HG03342 (cell line): ENCODE measurements at regions not wholly inside any gene's neighbourhood (a gene's known extent, or its start where the extent isn't known, plus 50 kb on each side); places are given as distances from the start of the nearest gene placed in this dataset.

Source experiments
- ATAC-seq: cut with Tn5 transposase; IDR thresholded peaks from one replicate; pipeline ENCODE4 v1.9.1; 2021; ENCODE audit warnings: mild to moderate bottlenecking, moderate library complexity; ENCODE audit not compliant: unreplicated experiment

DNA sequence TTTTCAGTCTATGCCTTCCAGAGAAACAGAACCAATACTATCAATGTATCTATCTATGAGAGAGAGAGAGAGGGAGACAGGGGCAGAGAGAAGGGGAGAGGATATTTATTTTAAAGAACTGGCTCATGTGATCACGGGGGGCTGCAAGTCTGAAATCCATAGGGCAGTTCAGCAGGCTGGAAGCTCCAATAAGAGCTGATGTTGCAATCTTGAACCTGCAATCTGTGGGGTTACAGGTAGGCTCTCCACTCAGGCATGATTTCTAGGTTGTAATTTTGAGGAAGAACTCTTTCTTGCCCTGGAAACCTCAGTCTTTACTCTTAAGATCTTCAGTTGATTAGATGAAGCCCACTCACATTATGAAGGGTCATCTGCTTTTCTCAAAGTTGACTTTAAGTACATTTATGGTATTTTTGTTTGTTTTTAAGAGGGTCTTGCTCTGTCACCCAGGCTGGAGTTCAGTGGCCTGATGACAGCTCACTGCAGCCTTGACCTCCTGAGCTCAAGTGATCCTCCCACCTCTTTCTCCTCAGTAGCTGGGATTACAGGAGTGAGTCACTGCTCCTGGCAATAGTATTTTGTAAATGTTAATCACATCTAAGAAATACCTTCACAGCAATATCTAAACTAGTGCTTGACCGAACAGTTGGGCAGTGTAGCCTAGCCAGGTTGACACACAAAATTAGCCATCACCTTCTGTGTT is 376.4 kb downstream of the FGF9 start:
- ATAC-seq: no peak

DNA sequence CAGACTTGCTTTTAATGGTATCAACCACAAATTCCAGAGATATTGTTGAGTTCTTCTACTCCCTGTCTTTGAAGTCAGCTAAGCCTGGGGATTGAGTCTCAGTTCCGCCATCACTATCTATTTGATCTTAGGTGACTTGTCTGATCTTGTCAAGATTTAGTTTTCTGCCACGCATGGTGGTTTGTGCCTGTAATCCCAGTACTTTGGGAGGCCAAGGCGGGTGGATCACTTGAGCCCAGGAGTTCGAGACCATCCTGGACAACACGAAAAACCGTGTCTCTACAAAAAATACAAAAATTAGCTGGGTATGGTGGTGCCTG is 376.9 kb downstream of the FGF9 start:
- no peak for ATAC-seq

DNA sequence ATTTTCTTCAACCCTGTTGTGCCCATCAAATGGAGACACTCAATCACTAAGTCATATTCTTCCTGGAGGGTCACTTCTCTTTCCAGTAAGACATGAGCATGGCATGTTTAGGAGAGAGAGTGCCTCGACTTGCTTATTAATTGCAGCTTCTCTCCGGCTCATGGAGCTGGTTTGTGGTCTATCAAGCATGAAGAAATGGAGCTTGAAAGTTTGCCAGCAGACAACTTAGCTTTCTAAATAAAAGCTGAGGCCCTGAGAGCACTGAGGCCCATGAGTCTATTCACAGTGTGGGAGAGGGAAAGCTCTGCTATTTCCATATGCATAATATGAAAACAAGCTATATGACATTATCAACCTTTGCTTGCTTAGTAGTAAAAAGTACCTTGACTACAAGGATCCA is 378.5 kb downstream of the FGF9 start:
- no peak for ATAC-seq

DNA sequence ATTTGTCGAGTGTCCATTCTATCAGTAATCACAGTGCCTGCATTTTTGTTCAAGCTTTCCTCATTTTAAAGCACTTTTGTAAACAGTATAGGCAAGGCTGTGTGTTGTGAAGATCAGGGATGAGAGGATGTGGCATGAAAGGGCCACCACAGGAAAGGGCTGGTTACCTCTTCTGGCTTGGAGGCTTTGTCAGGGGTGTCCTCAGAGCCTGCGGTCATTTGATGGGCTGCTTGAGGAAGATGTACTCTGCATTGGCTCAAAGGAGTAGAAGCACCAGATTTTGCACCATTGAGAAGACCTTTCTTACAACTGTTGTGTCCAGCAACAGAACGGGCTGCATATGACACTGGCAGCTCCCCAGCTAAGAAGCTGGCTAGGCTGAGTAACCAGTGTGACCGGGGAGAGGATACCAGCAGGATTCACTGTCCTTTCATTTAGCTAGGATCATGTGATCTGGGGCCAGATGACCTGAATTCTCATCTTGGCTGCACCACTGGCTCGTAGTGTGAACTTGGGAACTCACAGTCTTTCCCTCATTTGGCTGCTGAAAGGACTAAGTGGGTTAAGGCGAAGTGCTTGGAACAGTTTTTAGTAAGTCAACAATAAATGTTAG is 380.2 kb downstream of the FGF9 start:
- no peak for ATAC-seq

DNA sequence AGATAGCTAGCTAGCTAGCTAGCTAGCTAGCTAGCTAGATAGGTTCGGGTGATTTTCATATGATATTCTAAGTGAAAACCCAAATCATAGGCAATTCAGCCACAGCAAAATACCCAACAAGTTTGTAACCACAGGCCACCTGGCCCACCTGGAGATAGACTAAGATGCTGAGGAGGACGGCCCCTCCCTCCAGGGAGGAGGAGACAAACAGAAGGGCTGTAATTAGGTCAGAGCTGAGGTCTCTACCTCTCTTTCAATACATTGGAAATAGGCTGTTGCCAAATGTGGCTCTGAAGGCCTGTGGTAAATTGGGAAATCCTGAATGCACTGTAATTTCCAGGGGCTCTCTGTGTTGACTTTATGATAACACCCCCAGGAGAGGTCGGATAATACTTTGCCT is 382.2 kb downstream of the FGF9 start:
- no peak for ATAC-seq

DNA sequence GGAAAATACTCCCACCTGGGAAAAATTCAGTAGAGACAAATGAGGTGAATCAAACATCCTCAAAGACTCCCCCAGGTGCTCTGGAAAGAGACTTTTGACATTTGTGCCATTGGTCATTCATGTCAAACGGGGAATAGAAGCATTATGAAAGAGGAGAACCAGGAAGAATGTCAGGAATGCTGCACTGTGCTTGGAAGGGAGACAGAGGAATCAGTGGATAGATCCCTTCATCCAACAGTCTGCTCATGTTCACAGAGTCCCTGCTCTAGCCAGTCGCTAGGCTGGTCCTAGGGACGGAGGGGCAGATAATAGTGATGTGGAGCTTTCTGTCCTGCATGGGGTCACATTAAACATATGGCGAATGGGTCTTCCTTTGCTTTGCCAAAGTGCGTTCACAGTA is 384.4 kb downstream of the FGF9 start:
- no peak for ATAC-seq

DNA sequence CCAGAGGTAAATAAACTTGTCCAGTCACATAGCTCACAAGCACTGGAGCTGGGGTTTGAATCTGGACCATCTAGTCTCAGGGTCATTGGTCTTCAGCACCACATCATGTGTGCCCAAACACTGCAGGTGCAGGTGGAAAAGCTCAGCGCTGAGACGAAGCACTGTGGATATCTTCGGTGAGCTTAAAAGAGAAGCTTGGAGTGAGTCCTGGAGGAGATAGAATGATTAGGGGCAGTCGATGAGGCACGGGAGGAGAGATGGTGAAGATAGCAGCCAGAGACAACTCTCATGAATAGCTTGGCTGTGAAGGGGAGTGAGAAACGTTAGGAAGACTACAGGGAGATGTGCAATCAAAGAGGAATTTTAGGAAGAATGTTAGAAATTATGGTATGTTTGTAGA is 389.3 kb downstream of the FGF9 start:
- ATAC-seq: no peak

DNA sequence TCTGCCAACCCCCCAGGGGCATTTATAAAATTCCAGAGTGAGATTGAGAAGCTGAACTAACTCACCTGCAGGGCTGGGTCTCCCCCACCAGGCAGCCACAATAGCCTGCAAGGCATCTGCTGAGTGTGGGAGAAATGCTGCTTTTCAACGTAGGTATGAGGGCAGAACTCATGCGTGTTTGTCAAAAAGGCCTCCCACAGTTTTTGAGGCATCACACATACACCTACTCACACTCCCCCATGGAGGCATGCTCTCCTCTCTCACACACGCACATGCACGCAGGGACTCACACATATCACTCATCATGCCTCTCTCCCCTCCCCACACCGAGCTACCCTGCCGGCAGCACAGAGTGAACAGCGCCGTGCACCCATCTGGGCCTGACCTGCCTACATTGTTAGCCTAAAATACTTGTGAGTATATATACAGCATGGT is 390.5 kb downstream of the FGF9 start:
- peak; percentile 64 for ATAC-seq

DNA sequence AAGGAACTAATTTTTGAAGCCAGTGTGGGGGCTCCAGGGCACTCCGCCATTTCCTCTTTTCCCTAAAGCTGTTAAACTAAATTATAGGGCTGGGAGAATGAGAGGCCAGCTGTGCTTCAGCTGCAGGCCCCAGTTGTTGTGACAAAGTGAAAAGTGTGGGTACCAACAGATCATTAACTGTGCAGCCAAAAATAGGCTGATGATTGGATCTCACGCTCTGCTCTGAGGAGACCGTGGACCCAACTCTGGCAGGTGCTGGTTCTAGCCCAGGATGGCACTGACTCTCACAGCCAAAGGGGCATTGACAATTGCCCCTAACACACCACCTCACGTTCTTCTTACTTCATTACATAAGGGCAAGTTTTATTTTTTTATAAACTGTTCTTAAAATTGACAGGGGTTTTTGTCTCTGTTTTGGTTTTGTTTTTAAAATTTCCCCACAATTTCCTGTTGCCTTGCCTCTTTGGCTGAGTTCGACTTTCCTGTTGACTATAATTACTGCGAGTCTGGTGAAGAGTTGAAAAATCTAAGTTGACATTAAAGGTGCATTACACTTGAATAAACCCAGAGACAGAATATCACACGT is 391.0 kb downstream of the FGF9 start:
- peak; percentile 81 for ATAC-seq

DNA sequence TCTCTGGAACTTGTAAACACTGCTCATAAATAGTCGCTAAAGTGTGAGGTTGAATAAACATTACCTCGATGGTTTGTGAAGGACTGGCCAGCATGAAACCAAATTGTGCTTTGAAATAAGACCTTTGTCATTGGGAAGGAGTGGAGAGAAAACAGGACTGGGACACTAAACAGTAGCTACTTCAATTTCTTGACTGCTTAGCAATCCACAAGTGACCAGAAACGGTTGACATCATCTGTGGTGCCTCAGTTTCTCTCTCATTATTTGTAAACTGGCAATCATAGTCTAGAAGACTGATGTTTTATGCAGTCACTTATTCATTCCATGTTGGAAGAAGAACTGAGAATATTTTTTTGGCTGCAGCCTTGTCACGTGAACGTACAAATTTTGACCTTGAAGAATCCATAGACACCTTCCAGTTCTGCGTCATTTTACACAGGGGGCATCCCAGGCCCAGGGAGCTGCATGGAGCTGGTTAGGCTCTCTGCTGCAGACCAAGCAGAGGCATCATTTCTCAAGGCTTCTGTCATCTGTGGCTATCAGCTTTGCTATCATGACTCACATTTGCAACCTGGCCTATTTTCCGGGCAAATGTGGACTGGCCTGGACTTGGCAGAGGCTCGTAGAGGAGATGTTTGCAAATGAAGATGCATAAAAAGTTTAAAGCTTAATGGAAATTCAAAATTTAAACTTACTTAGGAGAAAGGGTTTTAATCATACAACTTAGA is 391.8 kb downstream of the FGF9 start:
- ATAC-seq: no peak

DNA sequence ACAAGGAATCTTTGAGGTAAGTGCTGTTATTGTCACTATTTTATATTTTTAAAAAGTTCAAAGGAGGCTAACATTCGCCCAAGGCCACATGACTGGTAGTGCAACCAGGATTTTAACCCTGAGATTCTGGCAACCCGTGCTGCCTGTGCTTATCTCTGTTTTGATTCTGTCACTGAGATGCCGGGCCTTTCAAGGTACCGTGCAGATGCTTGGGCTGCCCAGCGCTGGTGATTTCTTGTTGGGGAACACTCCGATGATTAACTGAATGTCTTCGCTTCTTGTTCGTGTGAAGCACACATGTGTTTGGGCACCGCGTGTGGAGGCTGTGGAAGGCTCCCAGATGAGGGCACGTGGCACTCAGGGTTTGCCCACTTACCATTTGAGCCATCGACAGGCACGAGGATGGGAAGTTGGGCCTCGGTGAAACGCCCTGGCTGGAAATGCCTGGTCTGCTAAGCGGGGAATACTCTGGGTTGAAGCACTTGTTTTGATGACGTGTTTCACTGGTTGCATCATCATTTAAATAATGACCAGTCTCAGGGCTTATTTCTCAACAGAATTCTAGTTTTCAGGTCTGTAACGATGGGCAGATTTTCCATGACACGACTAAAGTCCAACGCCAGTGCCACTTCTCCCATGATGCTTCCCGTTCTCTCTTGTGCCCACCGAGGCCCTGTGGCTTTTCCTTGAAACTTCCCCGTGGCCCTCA is 392.7 kb downstream of the FGF9 start:
- ATAC-seq: no peak

DNA sequence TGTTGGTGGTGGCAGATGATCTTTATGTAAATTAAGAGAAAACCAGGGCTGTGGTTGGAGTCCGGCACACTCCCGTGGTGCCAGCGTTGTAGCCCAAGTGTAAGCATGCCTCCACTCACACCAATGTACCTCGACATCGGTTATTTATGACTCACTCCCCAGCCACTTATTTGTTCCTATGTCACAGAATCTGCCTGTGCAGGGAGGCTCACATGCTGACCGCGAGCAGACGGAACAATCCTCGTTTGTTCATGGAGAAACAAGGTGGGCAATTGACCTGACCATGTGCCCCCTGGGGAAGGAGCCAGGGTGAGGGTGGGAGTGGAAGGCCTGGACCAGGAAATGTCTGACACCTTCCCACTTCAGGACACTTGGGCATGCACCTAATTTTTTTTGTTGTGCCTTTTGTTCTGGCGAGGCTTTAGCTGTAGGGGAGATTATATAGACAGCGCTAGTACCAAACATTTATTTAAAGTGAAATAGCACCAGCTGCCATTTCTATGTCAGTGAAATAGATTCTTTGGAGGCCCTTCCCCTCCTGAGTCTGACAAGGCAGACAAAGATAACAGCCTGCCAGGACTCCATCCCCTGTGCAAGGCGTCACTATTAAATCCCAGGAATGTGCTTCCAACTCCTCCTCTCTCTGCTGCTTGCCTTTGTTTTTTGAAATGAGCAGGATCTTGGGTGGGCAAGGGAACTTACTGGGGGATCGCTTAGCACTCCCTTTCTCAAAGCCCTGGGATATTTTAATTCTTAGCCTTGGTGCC is 394.2 kb downstream of the FGF9 start:
- no peak for ATAC-seq

DNA sequence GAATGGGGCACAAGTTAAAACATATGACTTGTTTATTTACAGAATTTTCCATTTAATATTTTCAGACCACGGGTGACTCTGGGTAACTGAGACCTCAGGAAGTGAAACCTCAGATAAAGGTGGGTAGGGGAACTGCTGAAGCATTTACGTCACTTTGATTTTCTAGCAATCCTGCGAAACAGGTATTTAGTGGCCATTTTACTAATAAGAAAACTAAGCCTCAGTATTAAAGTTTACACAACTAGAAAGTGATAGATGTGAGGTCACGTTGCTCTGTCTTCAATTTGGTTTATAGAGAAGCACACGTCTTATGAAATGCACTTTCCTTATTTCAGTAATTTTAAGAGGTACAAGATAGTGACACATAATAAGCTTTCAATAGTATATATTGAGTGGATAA is 402.8 kb downstream of the FGF9 start:
- no peak for ATAC-seq

DNA sequence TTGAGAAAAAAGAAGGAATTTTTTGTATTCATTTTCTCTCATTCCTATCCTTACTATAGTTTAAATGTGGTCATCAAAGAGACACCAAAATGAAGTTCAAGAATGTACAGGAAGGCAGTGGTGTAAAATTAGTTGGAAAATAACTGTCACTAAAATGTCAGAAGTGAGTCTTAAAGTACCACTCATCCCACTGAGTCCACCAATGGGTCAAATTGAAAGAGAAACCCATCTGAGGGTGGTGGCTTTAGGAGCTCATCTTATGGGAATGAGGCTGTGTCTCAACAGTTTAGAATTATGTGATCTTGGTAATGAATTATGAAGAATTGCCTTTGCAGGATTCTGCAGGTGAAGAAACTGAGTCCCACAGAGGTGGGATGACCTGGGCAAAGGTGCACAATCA is 403.5 kb downstream of the FGF9 start:
- no peak for ATAC-seq

DNA sequence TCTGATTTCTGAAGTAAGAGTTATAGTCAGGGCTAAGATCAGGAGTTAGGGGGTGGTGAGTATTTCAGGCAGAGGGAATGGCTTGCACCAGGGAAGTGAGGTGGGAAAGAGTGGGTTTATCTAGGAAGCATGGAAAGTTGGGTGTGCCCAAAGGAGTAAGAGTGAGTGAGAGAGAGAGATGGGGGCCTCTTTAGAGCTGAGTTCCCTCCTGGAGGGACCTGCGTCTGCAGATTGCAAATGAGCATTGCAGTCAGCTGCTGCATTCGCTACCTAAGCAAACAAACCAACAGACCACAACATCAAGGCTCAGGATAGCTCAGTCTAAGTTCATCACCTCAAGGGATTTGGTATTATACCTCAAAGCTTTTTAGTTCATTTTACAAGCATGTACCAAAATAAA is 405.8 kb downstream of the FGF9 start:
- no peak for ATAC-seq

DNA sequence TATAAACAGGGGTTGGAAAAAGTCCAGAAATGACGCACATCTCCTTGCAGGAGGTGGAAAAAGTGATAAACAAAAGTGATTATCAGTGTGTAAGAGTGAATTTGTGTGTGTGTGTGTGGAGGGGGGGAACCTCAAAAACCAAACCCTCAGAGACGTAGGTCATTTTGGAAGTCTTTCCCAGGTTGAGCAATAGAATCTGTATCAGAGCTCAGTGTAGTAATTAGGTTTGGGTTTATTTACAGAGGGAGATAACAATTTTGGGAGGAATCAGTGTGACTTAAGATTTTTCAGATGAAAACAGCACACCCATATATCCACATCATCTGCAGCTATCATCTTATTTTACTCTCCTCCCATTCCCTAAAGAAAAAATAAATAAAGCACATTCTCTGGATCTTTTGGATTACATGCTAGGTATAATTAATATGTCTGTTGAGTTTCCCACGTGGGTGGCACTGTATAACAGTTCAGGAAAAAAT is 406.4 kb downstream of the FGF9 start:
- ATAC-seq: no peak

DNA sequence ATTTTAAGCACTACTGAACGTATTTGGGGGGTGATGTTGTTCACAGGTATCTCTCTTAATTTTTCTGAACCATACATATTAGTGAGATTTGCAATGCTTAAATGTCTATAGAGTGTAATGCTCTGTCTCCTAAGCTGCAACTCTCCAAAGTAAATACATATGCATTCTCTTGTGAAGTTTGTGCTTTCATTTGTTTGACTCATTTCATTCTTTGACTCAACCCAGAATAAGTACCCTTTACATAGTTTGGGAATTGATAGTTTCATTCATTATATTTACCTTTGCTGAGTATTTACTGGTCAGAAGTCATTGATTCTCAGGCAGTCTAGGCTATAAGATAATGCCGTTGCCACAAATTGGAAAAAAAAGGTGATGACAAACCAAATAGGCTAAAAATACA is 406.9 kb downstream of the FGF9 start:
- no peak for ATAC-seq

DNA sequence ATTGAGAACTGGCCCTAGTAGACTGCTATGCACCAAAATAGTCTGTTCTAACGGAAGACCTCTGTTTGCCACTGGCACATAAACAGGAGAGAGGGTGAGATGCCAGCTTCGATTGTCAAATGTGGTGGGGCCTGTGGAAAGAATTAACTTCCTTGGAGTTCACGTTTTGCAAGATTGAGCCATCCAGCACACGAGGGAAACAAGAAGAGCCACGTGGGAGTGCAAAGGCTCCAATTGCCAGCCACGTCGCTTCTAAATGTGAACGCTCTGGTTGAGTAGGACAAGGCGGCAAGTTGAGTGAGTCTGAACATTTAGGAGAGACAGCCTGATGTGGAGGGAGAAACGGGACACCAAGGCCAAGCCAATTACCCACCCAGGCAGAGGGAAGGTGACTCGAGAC is 409.1 kb downstream of the FGF9 start:
- no peak for ATAC-seq

DNA sequence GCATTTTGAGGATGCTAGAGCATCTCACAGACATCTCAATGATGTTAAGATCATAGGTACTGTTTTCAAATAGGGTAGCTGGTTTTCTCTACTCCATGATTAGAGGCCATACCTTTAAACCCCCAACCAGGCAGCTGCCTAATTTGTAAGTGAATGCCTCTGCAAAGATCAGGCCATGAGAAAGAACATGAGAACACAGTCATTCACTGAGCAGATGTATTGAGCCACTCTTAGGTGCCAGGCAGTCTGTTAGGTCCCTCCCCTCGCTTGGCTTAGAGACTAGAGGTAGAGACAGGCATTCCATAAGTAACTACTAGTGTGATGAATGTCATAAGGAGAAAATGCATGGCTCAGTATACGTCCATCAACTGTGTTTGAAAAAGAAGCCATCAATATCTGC is 410.0 kb downstream of the FGF9 start:
- ATAC-seq: no peak

DNA sequence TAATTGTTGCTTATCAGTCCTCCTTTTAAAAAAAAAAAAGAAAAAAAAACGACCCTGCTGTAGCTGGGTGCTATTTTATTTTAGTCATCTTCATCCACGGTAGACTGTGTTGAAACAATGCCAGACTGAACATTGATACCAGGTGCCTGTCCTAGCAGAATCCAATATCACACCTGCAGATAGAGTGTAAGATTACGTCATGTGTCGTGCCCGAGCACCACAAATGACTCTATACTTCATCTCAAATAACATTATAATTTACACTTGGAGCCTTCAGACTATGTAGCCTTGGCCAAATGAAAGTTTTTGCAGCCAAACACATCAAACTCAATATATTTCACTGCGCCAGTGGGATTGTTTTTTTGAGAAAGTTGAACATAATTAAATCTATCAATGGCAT is 410.6 kb downstream of the FGF9 start:
- ATAC-seq: no peak

DNA sequence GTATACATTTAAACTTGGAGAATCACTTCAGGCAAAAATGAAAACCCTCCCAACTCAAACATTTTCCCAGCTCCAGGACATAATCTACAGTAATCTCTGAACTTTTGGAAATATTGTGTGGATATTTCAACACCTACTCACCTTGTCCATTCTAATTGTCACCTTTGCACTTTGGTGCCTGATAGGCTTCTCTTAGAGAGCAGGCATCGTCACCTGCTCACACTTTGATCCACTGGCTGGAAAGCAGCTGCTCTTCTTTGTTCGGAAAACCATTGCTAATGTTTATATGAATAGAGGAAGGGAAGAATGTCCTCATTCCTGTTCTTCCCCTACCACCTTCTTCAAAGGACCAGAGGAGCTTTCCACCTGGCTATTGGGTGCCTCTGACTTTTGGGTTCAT is 411.2 kb downstream of the FGF9 start:
- no peak for ATAC-seq
